Skeletal muscle satellite cell (primary cell): ENCODE measurements at regions not wholly inside any gene's neighbourhood (a gene's known extent, or its start where the extent isn't known, plus 50 kb on each side); places are given as distances from the start of the nearest gene placed in this dataset.

ENCODE experiments used
- H3K27me3 ChIP-seq: 2 replicates; pipeline ENCODE4 v1.7.0; 2013; ENCODE audit warnings: low read length; ENCODE audit not compliant: control insufficient read depth, insufficient read depth
- H3K36me3 ChIP-seq: 2 replicates; pipeline ENCODE4 v1.7.0; 2013; ENCODE audit warnings: mild to moderate bottlenecking, control low read depth, low read length; ENCODE audit not compliant: insufficient read depth
- H3K4me1 ChIP-seq: 2 replicates; pipeline ENCODE4 v1.7.0; 2013; ENCODE audit warnings: low read length; ENCODE audit not compliant: control insufficient read depth, insufficient read depth
- H3K4me2 ChIP-seq: 2 replicates; pipeline ENCODE4 v1.7.0; 2013; ENCODE audit warnings: mild to moderate bottlenecking, low read length
- H3K4me3 ChIP-seq: 2 replicates; pipeline ENCODE4 v1.7.0; 2013; ENCODE audit warnings: low read length
- H3K9ac ChIP-seq: 2 replicates; pipeline ENCODE4 v1.7.0; 2013; ENCODE audit warnings: mild to moderate bottlenecking, low read depth, low read length, moderate library complexity
- H3K9me3 ChIP-seq: replicated peaks from 2 replicates; pipeline ENCODE4 v1.7.0; 2013; ENCODE audit warnings: mild to moderate bottlenecking, control low read depth, low read length

DNA sequence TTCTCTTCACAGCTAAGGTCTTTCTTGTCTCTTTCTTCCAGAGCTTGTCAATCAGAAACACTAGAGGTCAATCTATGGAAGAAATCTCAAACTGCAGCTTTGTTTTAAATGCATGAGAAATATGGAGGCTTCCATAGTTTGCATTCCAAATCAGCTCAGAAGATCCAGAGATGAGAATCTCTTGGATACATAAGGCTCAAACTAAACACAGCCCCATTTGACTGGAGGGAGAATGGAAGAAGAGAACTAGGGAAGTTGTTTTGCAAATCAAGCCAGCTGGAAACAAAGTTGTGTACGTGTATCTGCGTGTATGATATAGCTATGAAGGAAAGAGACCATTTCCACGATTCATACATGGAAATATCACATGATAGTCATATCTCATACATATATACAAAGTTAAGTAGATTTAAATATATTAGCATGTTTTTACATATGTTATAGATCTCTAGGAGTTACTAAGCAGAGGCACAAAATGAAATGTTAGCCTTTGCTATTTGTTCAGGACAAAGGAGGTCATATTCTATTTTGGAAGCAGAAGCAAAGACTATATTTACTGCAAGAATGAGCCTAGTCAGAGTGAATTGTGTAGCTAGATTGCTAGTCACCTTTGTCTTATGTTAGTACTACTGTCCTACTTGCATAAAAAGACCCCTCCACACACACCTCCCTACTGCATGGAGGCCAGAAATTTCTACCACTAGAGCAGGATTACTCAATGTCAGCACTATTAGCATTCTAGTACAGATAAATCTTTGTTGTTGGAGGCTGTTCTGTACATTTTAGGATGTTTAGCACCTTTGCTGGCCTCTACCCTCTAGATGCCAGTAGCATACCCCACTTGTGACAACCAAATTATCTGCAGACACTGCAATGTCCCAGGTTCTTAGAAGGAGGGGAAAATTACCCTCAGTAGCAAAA lies 303.5 kb upstream of the CHAC2 start:
- Histone ChIP-seq H3K4me2 (no peak overlapping the region), H3K9ac (no peak overlapping the region), H3K9me3 (no peaks in the 10 kb centered on the region), H3K27me3 (no peaks in the 10 kb centered on the region), H3K36me3 (no peaks in the 10 kb centered on the region), H3K4me1 (no peaks in the 10 kb centered on the region), H3K4me3 (no peak overlapping the region)

DNA sequence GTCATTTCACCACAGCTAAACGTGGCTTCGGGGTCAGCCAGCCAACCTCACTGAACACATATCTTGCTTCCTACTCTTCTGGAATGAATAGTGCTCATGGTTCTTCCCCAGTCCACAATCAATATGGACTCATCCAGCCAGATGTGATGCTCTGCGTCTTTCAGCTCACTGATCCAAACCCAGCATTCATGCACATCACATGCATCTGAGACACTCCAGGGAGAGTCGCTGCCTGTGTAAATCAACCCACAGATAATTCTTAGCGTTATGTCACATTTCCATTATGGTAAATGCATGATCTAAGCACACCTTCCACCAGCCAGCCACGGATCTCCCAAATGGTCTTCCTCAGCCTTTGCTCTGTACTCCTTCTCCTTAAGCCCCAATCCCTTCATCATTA lies 306.7 kb upstream of the CHAC2 start:
- H3K4me2 ChIP-seq, result no peak overlapping the region
- no peaks in the 10 kb centered on the region for H3K27me3 ChIP-seq
- H3K9me3 ChIP-seq, result no peaks in the 10 kb centered on the region
- H3K36me3 ChIP-seq, result no peaks in the 10 kb centered on the region
- H3K4me3 ChIP-seq, result no peak overlapping the region
- no peaks in the 10 kb centered on the region for H3K4me1 ChIP-seq
- no peak overlapping the region for H3K9ac ChIP-seq

DNA sequence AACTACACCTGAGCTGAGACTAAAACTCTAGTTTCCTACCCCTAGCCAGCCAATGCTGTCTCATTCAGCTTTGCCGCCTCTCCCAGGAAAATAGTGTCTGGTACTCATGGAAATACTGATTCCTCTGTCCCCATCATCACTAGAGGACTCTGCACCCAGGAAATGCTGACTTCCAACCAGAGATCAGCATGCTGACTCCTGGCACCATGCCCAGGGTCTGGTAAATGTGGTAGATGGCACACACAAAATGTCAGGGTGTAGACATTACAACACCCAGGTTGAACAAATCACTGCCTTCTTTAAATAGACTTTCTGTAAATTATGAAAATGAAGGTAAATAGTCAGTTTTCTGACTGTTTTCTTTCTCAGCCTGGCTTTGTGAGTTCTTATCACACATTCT lies 307.3 kb upstream of the CHAC2 start:
- H3K27me3 ChIP-seq, result no peaks in the 10 kb centered on the region
- H3K4me1 ChIP-seq, result no peaks in the 10 kb centered on the region
- no peaks in the 10 kb centered on the region for H3K9me3 ChIP-seq
- H3K9ac ChIP-seq, result no peak overlapping the region
- H3K4me3 ChIP-seq, result no peak overlapping the region
- H3K4me2 ChIP-seq, result no peak overlapping the region
- H3K36me3 ChIP-seq, result no peaks in the 10 kb centered on the region

DNA sequence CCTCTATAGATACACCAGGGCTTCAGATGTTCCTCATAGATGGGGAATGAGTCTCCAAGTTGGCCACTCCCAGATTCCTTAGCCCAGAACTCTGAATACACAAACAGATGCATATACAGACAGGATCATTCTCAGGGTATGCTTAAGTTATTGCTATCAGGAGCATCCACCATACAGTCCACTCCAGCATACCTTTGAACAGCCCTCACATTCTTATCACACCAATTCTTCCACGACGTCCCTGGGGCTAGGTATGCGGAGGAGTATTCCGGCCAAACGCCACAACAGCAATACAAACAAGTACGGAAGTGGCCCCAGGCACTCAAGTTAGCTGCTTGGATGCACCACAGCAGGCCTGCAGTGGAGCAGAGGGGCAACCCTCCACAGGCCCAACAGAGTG lies 312.5 kb upstream of the CHAC2 start:
- H3K9ac ChIP-seq, result no peak overlapping the region
- no peaks in the 10 kb centered on the region for H3K36me3 ChIP-seq
- no peaks in the 10 kb centered on the region for H3K27me3 ChIP-seq
- no peaks in the 10 kb centered on the region for H3K9me3 ChIP-seq
- H3K4me2 ChIP-seq, result no peak overlapping the region
- H3K4me1 ChIP-seq, result no peaks in the 10 kb centered on the region
- no peak overlapping the region for H3K4me3 ChIP-seq

DNA sequence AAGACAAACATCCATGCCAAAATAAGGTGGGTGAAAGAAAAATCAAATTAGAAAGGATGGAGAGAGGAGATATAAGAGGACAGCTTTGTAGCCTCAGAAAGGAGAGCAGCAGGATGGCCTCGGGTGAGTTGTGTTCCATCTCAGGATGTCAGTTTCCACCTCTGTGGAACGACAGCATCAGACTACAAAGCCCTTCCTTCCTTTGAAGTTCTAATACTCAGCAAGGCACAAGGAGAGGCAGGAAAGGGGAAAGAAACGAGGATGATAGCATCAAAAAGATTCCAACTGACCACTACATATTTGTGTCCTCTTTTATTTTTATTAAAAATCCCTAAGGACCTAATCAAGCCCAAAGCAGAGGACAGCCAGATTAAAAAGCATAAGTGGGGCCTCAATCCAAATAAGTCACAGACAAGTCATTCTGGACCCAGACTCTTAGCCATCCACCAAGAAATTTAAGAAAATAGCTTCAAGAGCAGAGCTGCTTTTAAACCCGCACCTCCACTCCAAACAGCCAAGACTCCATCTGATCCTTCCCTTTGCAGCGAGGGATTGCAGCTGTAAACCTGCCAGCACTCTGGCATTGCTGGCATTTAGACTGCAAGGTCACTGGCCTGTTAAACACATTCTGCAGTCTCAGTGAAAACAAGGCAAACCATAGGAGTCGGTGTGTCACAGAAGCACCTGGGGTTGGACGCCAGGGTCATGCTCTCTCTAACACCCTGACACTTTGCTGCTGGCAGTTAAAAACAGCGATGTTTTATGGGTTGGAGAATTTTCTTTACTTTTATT lies 314.5 kb upstream of the CHAC2 start:
- Histone ChIP-seq H3K4me2 (no peak overlapping the region), H3K4me1 (no peaks in the 10 kb centered on the region), H3K4me3 (no peak overlapping the region), H3K9me3 (no peaks in the 10 kb centered on the region), H3K36me3 (no peaks in the 10 kb centered on the region), H3K9ac (no peak overlapping the region), H3K27me3 (no peaks in the 10 kb centered on the region)

DNA sequence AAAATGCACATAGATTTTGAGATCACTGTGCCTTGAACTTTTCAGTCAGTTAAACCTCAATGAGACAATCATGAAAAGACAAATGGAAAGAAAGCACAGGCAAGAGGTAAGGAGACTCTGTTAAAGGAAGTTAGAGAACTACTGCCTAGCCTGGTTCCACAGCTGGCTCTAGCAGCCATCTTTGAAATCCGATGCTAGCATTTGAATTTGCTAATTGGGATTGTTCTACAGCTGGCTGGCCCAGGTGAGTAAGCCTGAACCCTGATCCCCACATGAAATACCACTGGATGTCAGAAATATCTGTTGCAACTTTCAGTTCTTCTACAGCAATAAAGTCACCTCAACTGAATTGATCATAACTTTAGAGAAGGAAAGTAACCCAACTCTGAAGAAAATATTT lies 315.2 kb upstream of the CHAC2 start:
- no peaks in the 10 kb centered on the region for H3K36me3 ChIP-seq

DNA sequence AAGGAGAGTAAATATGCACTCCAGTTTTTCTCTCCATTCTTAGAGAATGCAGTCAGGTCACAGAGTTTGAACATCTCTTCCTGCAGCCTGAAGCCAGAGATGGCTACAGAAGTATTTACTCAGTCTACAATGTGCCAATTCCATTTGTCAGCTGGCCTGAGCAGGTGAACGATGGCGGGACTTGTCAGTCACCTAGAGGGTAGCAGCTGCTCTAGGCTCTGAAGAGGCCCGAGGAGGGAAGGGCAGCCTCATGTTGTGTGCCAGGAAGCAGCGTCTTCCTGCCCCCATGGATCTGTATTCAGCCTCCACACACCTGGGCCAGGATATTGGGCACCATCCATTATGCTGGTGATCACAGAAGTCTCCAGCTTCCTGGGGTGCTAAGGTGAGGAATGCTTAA lies 316.7 kb upstream of the CHAC2 start:
- Histone ChIP-seq H3K27me3 (no peaks in the 10 kb centered on the region), H3K9ac (no peak overlapping the region), H3K4me1 (no peaks in the 10 kb centered on the region), H3K36me3 (no peaks in the 10 kb centered on the region), H3K9me3 (no peaks in the 10 kb centered on the region), H3K4me2 (no peak overlapping the region), H3K4me3 (no peak overlapping the region)

More for the DNA sequence above, 315.2 kb upstream of the CHAC2 start:
- no peaks in the 10 kb centered on the region for H3K4me1 ChIP-seq
- no peaks in the 10 kb centered on the region for H3K9me3 ChIP-seq
- H3K4me3 ChIP-seq, result no peak overlapping the region
- H3K27me3 ChIP-seq, result no peaks in the 10 kb centered on the region
- no peak overlapping the region for H3K9ac ChIP-seq
- H3K4me2 ChIP-seq, result no peak overlapping the region

DNA sequence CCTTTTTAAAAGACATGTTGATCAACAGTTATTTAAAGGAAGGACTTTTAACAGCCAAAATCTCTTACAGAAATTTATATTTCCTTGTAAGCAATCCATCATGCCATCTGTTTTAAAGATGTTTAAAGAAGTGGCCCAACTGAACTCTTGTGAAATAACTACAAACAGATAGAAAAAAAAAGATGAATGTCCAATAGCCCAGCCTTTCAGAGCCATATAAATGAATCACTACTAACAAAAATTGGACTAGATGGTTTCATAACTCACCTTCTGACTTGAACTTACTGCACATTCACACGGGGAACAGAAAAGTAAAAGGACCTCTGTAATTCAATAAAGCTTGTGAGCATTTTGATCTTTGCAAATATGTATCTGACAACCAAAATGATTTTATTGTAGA lies 319.0 kb upstream of the CHAC2 start:
- H3K4me2 ChIP-seq, result no peak overlapping the region
- H3K9me3 ChIP-seq, result no peaks in the 10 kb centered on the region
- H3K27me3 ChIP-seq, result no peaks in the 10 kb centered on the region
- H3K9ac ChIP-seq, result no peak overlapping the region
- H3K4me1 ChIP-seq, result peaks cover 3% of the 10 kb centered on the region
- H3K4me3 ChIP-seq, result no peak overlapping the region
- no peaks in the 10 kb centered on the region for H3K36me3 ChIP-seq

DNA sequence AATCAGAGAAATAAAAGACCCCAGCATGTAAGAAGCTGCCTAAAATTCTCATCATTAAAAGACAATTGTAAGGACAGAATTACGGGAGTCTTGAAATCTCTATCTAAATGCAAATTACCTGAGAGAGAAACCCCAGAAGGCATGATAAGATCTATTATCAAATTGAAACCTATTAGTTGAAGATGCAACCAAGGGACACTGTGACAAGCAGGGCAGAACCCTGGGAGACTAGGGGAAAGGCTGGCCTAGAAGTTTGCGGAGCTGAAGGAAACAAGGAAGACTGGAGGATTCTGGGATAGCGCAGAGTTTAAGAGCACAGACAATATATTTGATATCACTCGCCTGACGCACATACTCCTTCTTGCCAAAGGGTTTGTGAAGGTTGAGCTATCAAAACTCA lies 319.5 kb upstream of the CHAC2 start:
- Histone ChIP-seq H3K4me1 (peaks cover 3% of the 10 kb centered on the region), H3K4me2 (no peak overlapping the region), H3K27me3 (no peaks in the 10 kb centered on the region), H3K4me3 (no peak overlapping the region), H3K36me3 (no peaks in the 10 kb centered on the region), H3K9ac (no peak overlapping the region), H3K9me3 (no peaks in the 10 kb centered on the region)

DNA sequence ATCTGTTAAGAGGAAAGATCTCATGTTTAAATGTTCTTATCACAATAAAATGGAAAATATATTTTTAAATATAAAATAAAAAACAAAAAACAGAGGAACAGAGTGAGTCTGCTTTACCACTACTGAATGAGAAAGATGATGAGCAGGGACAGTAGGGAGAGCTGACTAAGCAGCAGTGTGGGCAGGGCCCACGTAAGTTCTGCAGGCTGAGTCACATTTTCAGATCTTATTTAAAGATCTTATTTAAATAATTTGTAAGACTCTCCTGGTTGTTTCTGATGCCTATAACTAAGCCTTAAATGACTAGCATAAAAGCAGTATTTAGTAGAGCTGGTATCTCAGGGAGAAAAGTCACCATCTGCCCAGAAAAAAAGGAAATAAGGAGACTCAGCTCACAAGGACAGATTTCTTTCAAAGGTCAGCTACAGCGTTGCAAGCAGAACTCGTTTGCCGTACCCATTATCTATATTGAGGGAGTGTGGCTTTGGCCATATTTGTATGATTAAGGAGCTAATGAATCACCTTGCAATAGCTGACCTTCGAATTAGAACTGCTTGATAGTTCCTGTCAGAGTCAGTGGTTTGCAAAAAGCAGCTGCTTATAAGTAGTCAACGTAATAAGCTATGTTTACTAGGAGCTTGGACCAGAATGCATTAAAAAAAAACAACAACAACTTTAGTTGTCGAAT lies 322.1 kb upstream of the CHAC2 start:
- Histone ChIP-seq H3K27me3 (no peaks in the 10 kb centered on the region), H3K36me3 (no peaks in the 10 kb centered on the region), H3K4me2 (no peak overlapping the region)

DNA sequence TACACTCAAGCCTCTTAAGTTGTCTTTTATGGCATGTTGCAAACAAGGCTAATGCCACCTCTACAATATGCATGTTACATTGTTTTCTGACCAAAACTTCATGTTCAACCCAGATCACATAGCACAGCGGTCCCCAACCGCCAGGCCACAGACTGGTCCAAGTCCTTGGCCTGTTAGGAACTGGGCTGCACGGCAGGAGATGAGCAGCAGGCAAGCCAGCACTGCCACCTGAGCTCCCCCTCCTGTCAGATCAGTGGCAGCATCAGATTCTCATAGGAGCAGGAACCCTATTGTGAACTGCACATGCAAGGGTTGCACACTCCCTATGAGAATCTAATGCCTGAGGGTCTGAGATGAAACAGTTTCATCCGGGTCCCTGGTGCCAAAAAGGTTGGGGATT lies 324.8 kb upstream of the CHAC2 start:
- Histone ChIP-seq H3K9ac (no peak overlapping the region), H3K4me3 (no peak overlapping the region), H3K27me3 (no peaks in the 10 kb centered on the region), H3K4me1 (peaks cover 3% of the 10 kb centered on the region), H3K9me3 (no peaks in the 10 kb centered on the region), H3K4me2 (no peak overlapping the region), H3K36me3 (no peaks in the 10 kb centered on the region)

More for the DNA sequence above, 322.1 kb upstream of the CHAC2 start:
- Histone ChIP-seq H3K4me3 (no peak overlapping the region), H3K9ac (no peak overlapping the region), H3K9me3 (no peaks in the 10 kb centered on the region), H3K4me1 (peaks cover 3% of the 10 kb centered on the region)
